GM04504 (cell line): ENCODE measurements at regions not wholly inside any gene's neighbourhood (a gene's known extent, or its start where the extent isn't known, plus 50 kb on each side); places are given as distances from the start of the nearest gene placed in this dataset.

Experiments used
- DNase-seq: peaks from one replicate; pipeline ENCODE4 v3.0.0-alpha.2; 2012; ENCODE audit warnings: low read depth

GRCh38 chr1:112264553-112264952 lies 131.5 kb upstream of the CTTNBP2NL start:
- no peak for DNase-seq

- DNase-seq = no peak
These were observed 130.1 kb upstream of the CTTNBP2NL start for GRCh38 chr1:112265931-112266330.

GRCh38 chr1:112267206-112267605 lies 128.8 kb upstream of the CTTNBP2NL start:
- no peak for DNase-seq

- DNase-seq = no peak
These were observed 128.1 kb upstream of the CTTNBP2NL start for GRCh38 chr1:112267929-112268328.

- no peak for DNase-seq
These were observed 127.6 kb upstream of the CTTNBP2NL start for GRCh38 chr1:112268408-112268807.

GRCh38 chr1:112271270-112271669 lies 124.7 kb upstream of the CTTNBP2NL start:
- DNase-seq = no peak

GRCh38 chr1:112272101-112272772 lies 123.8 kb upstream of the CTTNBP2NL start:
- no peak for DNase-seq

GRCh38 chr1:112284796-112285195 lies 111.2 kb upstream of the CTTNBP2NL start:
- DNase-seq = no peak

GRCh38 chr1:112285316-112285715 lies 110.7 kb upstream of the CTTNBP2NL start:
- DNase-seq = no peak

- no peak for DNase-seq
These were observed 110.3 kb upstream of the CTTNBP2NL start for GRCh38 chr1:112285746-112286145.

GRCh38 chr1:112296908-112297307 lies 99.1 kb upstream of the CTTNBP2NL start:
- DNase-seq = no peak

- DNase-seq = no peak
These were observed 98.5 kb upstream of the CTTNBP2NL start for GRCh38 chr1:112297536-112297935.

GRCh38 chr1:112298558-112298957 lies 97.5 kb upstream of the CTTNBP2NL start:
- peak; percentile 28 for DNase-seq

- no peak for DNase-seq
These were observed 91.9 kb upstream of the CTTNBP2NL start for GRCh38 chr1:112304126-112304525.

- DNase-seq = no peak
These were observed 91.4 kb upstream of the CTTNBP2NL start for GRCh38 chr1:112304612-112305011.

- DNase-seq = no peak
These were observed 88.0 kb upstream of the CTTNBP2NL start for GRCh38 chr1:112307930-112308591.

- DNase-seq = no peak
These were observed 87.3 kb upstream of the CTTNBP2NL start for GRCh38 chr1:112308716-112309115.

- DNase-seq = no peak
These were observed 86.5 kb upstream of the CTTNBP2NL start for GRCh38 chr1:112309499-112309898.

- no peak for DNase-seq
These were observed 83.7 kb upstream of the CTTNBP2NL start for GRCh38 chr1:112312315-112312714.

GRCh38 chr1:112312879-112313278 lies 83.1 kb upstream of the CTTNBP2NL start:
- DNase-seq = no peak

GRCh38 chr1:112316254-112316913 lies 79.6 kb upstream of the CTTNBP2NL start:
- no peak for DNase-seq

GRCh38 chr1:112317140-112317539 lies 78.9 kb upstream of the CTTNBP2NL start:
- DNase-seq = no peak

- DNase-seq = no peak
These were observed 78.4 kb upstream of the CTTNBP2NL start for GRCh38 chr1:112317611-112318062.
